ENCODE measurements at regions not wholly inside any gene's neighbourhood (a gene's known extent, or its start where the extent isn't known, plus 50 kb on each side); places are given as distances from the start of the nearest gene placed in this dataset.

DNA sequence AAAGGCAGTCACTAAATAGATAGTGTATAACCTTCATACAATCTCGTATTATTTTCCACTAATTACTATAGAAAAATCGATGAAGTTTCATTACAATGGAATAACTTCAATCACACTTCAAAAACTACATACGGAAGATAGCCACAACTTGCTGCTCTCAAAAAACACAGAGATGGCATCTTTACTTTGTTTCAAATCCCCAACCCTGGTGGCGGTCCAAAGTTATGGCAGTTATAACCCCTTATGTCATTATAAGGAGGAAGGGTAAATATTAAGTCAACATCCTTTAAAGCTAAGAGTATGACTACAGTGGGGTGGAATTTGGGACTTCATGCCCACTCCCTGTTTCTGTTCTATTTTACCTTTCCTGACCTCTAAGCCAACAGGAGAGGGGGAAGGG lies 146.5 kb downstream of the LACC1 start:
- TF ChIP-seq POLR2A (IDR thresholded peaks at IDR 0.05; ENCODE audit: low read depth, low read length) (no peak), POLR2AphosphoS5 (IDR thresholded peaks at IDR 0.05; ENCODE audit: low read depth, low read length) (no peak), SPI1 (IDR thresholded peaks at IDR 0.05; ENCODE audit: low read depth, low read length) (no peak)
